ENCODE measurements at regions not wholly inside any gene's neighbourhood (a gene's known extent, or its start where the extent isn't known, plus 50 kb on each side); places are given as distances from the start of the nearest gene placed in this dataset.

GRCh38 chr3:178419071-178419470 lies 117.2 kb upstream of the KCNMB2 start:
- no peak overlapping the region for H3K4me3 ChIP-seq
- no peaks in the 10 kb centered on the region for H3K36me3 ChIP-seq
- no peak for DNase-seq (ENCODE audit: low spot score)
- no peaks in the 10 kb centered on the region for H3K27me3 ChIP-seq
- TF ChIP-seq, protein P1, sequence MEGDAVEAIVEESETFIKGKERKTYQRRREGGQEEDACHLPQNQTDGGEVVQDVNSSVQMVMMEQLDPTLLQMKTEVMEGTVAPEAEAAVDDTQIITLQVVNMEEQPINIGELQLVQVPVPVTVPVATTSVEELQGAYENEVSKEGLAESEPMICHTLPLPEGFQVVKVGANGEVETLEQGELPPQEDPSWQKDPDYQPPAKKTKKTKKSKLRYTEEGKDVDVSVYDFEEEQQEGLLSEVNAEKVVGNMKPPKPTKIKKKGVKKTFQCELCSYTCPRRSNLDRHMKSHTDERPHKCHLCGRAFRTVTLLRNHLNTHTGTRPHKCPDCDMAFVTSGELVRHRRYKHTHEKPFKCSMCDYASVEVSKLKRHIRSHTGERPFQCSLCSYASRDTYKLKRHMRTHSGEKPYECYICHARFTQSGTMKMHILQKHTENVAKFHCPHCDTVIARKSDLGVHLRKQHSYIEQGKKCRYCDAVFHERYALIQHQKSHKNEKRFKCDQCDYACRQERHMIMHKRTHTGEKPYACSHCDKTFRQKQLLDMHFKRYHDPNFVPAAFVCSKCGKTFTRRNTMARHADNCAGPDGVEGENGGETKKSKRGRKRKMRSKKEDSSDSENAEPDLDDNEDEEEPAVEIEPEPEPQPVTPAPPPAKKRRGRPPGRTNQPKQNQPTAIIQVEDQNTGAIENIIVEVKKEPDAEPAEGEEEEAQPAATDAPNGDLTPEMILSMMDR (IDR thresholded peaks at IDR 0.05): no peak
- no peaks in the 10 kb centered on the region for H3K4me1 ChIP-seq
- H3K27ac ChIP-seq: no peak overlapping the region
- no peaks in the 10 kb centered on the region for H3K9me3 ChIP-seq

GRCh38 chr3:178420033-178420432 lies 116.2 kb upstream of the KCNMB2 start:
- H3K36me3 ChIP-seq: no peaks in the 10 kb centered on the region
- no peaks in the 10 kb centered on the region for H3K4me1 ChIP-seq
- no peak overlapping the region for H3K4me3 ChIP-seq
- no peaks in the 10 kb centered on the region for H3K27me3 ChIP-seq
- TF ChIP-seq, protein P1 (IDR thresholded peaks at IDR 0.05): no peak
- no peaks in the 10 kb centered on the region for H3K9me3 ChIP-seq
- no peak for DNase-seq (ENCODE audit: low spot score)
- no peak overlapping the region for H3K27ac ChIP-seq

DNA sequence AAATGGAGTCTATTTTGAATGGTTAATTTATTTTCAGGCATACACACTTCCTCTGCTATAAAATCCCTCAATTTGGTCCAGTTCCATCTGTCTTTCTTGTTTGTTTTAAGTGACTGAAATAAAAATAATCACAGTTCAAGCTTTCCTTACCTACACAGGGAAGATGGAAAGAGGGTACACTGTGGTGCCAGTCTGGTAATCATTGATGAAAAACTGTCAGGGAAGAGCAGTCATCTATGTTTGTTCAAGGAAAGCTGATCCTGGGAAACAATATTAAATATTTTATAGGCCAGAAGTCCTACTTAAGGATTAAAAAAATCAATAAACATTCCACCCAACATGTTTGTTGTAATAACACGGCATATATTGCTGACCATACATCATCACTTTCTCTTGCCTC lies 115.2 kb upstream of the KCNMB2 start:
- Histone ChIP-seq H3K4me1 (no peaks in the 10 kb centered on the region), H3K27me3 (no peaks in the 10 kb centered on the region), H3K4me3 (no peak overlapping the region), H3K36me3 (no peaks in the 10 kb centered on the region), H3K9me3 (no peaks in the 10 kb centered on the region), H3K27ac (no peak overlapping the region)
- TF ChIP-seq, protein P1 (IDR thresholded peaks at IDR 0.05): no peak
- no peak for DNase-seq (ENCODE audit: low spot score)

DNA sequence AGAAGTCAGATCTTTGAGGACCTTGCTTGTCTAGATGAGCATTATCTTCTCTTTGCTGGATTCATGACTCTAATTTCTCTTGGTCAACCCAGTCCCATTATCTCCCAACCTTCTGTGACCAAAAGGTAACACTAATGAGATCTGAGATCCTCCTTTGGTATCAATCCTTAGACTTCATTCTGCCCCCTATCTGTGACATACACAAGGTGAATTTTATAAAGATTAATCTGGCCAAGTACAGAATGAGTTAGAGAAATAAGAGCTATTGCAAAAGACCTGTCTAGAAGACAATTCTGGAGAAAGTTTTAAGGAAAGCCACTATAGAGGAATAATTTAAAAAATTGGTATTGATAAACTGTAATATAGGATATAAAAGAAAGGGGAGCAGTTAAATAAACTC lies 113.8 kb upstream of the KCNMB2 start:
- Histone ChIP-seq H3K4me1 (no peaks in the 10 kb centered on the region), H3K4me3 (no peak overlapping the region), H3K36me3 (no peaks in the 10 kb centered on the region), H3K27ac (no peak overlapping the region), H3K9me3 (no peaks in the 10 kb centered on the region), H3K27me3 (no peaks in the 10 kb centered on the region)
- TF ChIP-seq, protein P1 (IDR thresholded peaks at IDR 0.05): no peak
- DNase-seq (ENCODE audit: low spot score): no peak

GRCh38 chr3:178428037-178428436 lies 108.2 kb upstream of the KCNMB2 start:
- H3K4me1 ChIP-seq: no peaks in the 10 kb centered on the region
- no peaks in the 10 kb centered on the region for H3K9me3 ChIP-seq
- H3K27me3 ChIP-seq: no peaks in the 10 kb centered on the region
- no peak overlapping the region for H3K27ac ChIP-seq
- DNase-seq (ENCODE audit: low spot score): no peak
- no peak overlapping the region for H3K4me3 ChIP-seq
- H3K36me3 ChIP-seq: no peaks in the 10 kb centered on the region
- TF ChIP-seq, protein P1 (IDR thresholded peaks at IDR 0.05): no peak

DNA sequence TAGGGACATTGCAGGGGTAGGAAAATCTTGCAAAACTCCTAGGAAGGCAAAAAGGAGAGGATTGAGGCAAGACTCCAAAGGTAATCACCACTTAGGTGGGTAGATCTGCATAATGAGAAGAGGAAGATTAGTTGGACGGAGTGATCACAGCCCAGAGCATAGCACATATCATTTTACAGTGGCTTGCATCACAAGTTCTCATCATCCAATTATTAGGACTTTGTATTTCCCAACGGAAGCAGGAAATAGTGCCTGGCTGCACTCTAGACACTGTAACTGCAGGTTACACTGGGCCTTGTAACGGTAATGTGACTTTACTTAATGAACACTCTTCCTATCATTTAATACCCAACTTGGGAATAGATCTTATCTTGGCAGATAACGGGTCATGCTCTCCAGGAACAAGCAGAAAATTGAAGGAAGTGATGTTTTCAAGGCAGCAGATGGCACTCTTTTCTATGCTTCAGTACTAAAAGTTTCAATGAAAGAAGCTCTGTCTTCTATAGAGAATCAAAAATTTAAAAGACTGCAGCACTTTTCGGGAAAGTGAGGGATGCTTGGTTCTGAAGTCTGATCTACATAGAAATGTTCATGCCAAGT lies 101.9 kb upstream of the KCNMB2 start:
- H3K4me1 ChIP-seq: peaks cover 0 to 7% of the 10 kb centered on the region in 2 donors
- TF ChIP-seq, protein P1 (IDR thresholded peaks at IDR 0.05): peak; percentile 14 to 54
- H3K27me3 ChIP-seq: no peaks in the 10 kb centered on the region
- no peaks in the 10 kb centered on the region for H3K9me3 ChIP-seq
- H3K36me3 ChIP-seq: no peaks in the 10 kb centered on the region
- no peak for DNase-seq (ENCODE audit: low spot score)
- H3K27ac ChIP-seq: no peak overlapping the region
- no peak overlapping the region for H3K4me3 ChIP-seq
